SH-SY5Y (cell line): ENCODE measurements at regions not wholly inside any gene's neighbourhood (a gene's known extent, or its start where the extent isn't known, plus 50 kb on each side); places are given as distances from the start of the nearest gene placed in this dataset.

Source experiments
- GATA2 ChIP-seq: IDR thresholded peaks from 2 replicates; pipeline ENCODE4 v1.6.1; 2011; ENCODE audit warnings: mild to moderate bottlenecking, low read depth, low read length
- GATA3 ChIP-seq: IDR thresholded peaks from 2 replicates; pipeline ENCODE4 v1.6.1; 2011; ENCODE audit warnings: low read depth, mild to moderate bottlenecking, low read length, moderate library complexity

- TF ChIP-seq GATA2 (no peak), GATA3 (no peak)
Observed at GRCh38 chr10:6972226-6972625, 392.1 kb upstream of the PRKCQ start.
